Esophagus muscularis mucosa (tissue), 4 donors: ENCODE measurements at regions not wholly inside any gene's neighbourhood (a gene's known extent, or its start where the extent isn't known, plus 50 kb on each side); places are given as distances from the start of the nearest gene placed in this dataset.

Experiments used
- DNase-seq: peaks from one replicate; pipeline ENCODE4 v3.0.0-alpha.2; 2017; ENCODE audit errors: extremely low spot score
- H3K27ac ChIP-seq, 4 donors: fragments of 200-600 bp; sonication (generic); replicated peaks in 1 of 4; 1 replicate in 3 of 4; 2 replicates in 1 of 4; pipeline ENCODE4 v1.5.1; 2016 to 2019; ENCODE audit warnings: mild to moderate bottlenecking in 1 of 4
- H3K27me3 ChIP-seq, 4 donors: fragments of 200-600 bp; sonication (generic); one replicate each; pipeline versions ENCODE4 v1.5.1 to v1.6.0; 2016 to 2019
- H3K36me3 ChIP-seq, 4 donors: fragments of 200-600 bp; sonication (generic); one replicate each; pipeline ENCODE4 v1.5.1; 2016 to 2019
- H3K4me1 ChIP-seq, 4 donors: fragments of 200-600 bp; sonication (generic); one replicate each; pipeline ENCODE4 v1.5.1; 2016 to 2019
- H3K4me3 ChIP-seq, 4 donors: fragments of 200-600 bp; sonication (generic); 1 replicate in 2 of 4; 2 replicates in 2 of 4; pipeline ENCODE4 v1.5.1; 2016 to 2019; ENCODE audit warnings: mild to moderate bottlenecking in 4 of 4, moderate library complexity in 1 of 4
- H3K9me3 ChIP-seq, 4 donors: fragments of 200-600 bp; sonication (generic); 1 replicate in 3 of 4; 2 replicates in 1 of 4; pipeline ENCODE4 v1.5.1; 2016 to 2019
- CTCF ChIP-seq, 3 experiments: fragments of 200-600 bp in 2 of 3; fragments of 450-650 bp in 1 of 3; sonication (generic) in 2 of 3; IDR thresholded peaks; one replicate each; pipeline ENCODE4 v1.5.1; 2017 to 2019; ENCODE audit warnings: antibody characterized with exemption in 3 of 3, mild to moderate bottlenecking in 2 of 3, moderate library complexity in 1 of 3
- EP300 ChIP-seq: sonication (generic); formaldehyde crosslinking; IDR thresholded peaks from one replicate; pipeline ENCODE4 v1.6.1; 2017; ENCODE audit warnings: antibody characterized with exemption
- POLR2A ChIP-seq: fragments of 450-650 bp; IDR thresholded peaks from one replicate; pipeline ENCODE4 v1.6.1; 2017; ENCODE audit warnings: antibody characterized with exemption, moderate library complexity, mild to moderate bottlenecking, low read depth
- POLR2AphosphoS5 ChIP-seq, 2 donors: sonication (generic); formaldehyde crosslinking; IDR thresholded peaks; one replicate each; pipeline ENCODE4 v1.6.1; 2017; ENCODE audit warnings: antibody characterized with exemption in 2 of 2
- WGBS: methylation state at CpG from one replicate; pipeline ENCODE4 v1.1.5; 2018; 5-methylcytosine and 5-hydroxymethylcytosine counted together
- intact Hi-C: fragments of 100-400 bp; cut with DNase I; formaldehyde crosslinking; loops from one replicate; pipeline ENCODE4 v1.15.1; 2023

GRCh38 chr11:45543081-45543480 is 122.3 kb downstream of the CHST1 start:
- intact Hi-C loops, result no loop called here
- H3K9me3 ChIP-seq, result no peaks in the 10 kb centered on the region
- no peak for TF ChIP-seq POLR2A
- no peaks in the 10 kb centered on the region for H3K36me3 ChIP-seq
- DNase-seq, result no peak
- no peak overlapping the region for H3K27ac ChIP-seq
- WGBS, result 94% methylated on average over 2 of the region's 2 CpGs
- H3K27me3 ChIP-seq, result peaks cover 0 to 48% (median 2%) of the 10 kb centered on the region in 4 donors
- peaks cover 0 to 9% (median 3%) of the 10 kb centered on the region in 4 donors for H3K4me1 ChIP-seq
- H3K4me3 ChIP-seq, result no peak overlapping the region

- intact Hi-C loops, result no loop called here
- peaks cover 0 to 14% (median 6%) of the 10 kb centered on the region in 4 donors for H3K4me1 ChIP-seq
- no peaks in the 10 kb centered on the region for H3K9me3 ChIP-seq
- WGBS, result 63% methylated on average over 10 of the region's 10 CpGs
- H3K4me3 ChIP-seq, result no peak overlapping the region
- H3K27me3 ChIP-seq, result peaks cover 0 to 48% (median 2%) of the 10 kb centered on the region in 4 donors
- no peak for DNase-seq
- no peak for TF ChIP-seq CTCF (IDR thresholded peaks at IDR 0.05)
- TF ChIP-seq POLR2A, result no peak
- no peak for TF ChIP-seq POLR2AphosphoS5 (IDR thresholded peaks at IDR 0.05)
- no peak for TF ChIP-seq EP300
- H3K36me3 ChIP-seq, result no peaks in the 10 kb centered on the region
- H3K27ac ChIP-seq, result no peak overlapping the region
These were observed 123.6 kb downstream of the CHST1 start for GRCh38 chr11:45541693-45542434.

- no CpG with 5 or more reads among the region's 2 CpGs for WGBS
- intact Hi-C loops, result no loop called here
- peaks cover 0 to 14% (median 6%) of the 10 kb centered on the region in 4 donors for H3K4me1 ChIP-seq
- no peak overlapping the region for H3K4me3 ChIP-seq
- no peaks in the 10 kb centered on the region for H3K9me3 ChIP-seq
- TF ChIP-seq CTCF (IDR thresholded peaks at IDR 0.05), result no peak
- no peak for TF ChIP-seq POLR2A
- TF ChIP-seq EP300, result no peak
- no peak for TF ChIP-seq POLR2AphosphoS5 (IDR thresholded peaks at IDR 0.05)
- no peaks in the 10 kb centered on the region for H3K36me3 ChIP-seq
- DNase-seq, result no peak
- H3K27me3 ChIP-seq, result peaks cover 0 to 49% (median 2%) of the 10 kb centered on the region in 4 donors
- H3K27ac ChIP-seq, result no peak overlapping the region
These were observed 126.5 kb downstream of the CHST1 start for GRCh38 chr11:45538939-45539338.

GRCh38 chr11:45538363-45538762 is 127.1 kb downstream of the CHST1 start:
- Histone ChIP-seq H3K36me3 (no peaks in the 10 kb centered on the region), H3K4me1 (peaks cover 0 to 14% (median 6%) of the 10 kb centered on the region in 4 donors), H3K9me3 (no peaks in the 10 kb centered on the region), H3K4me3 (no peak overlapping the region), H3K27ac (no peak overlapping the region), H3K27me3 (peaks cover 0 to 46% (median 2%) of the 10 kb centered on the region in 4 donors)
- no peak for TF ChIP-seq POLR2AphosphoS5 (IDR thresholded peaks at IDR 0.05)
- TF ChIP-seq POLR2A, result no peak
- TF ChIP-seq EP300, result no peak
- TF ChIP-seq CTCF (IDR thresholded peaks at IDR 0.05), result peak in 1 of 3 experiments; percentile 17
- intact Hi-C loops, result no loop called here
- WGBS, result 37% methylated on average over 9 of the region's 12 CpGs
- DNase-seq, result no peak

DNA sequence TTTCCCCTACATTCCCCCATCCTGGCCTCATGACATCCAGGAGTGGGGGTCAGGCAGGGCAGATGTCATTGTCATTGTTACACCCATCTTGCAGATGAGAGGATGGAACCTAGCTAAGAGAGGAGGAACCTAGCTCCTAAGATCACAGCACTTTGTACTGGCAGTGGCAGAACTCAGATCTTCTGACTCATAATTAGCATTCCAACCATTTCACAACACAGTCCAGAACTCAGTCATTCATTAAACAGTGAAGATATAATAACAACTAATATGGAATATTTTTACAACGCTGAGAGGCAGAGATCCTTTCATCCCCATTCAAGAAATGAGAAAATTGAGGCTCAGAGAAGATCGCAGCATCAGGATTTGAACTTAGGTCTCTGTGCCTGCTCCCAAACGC is 127.8 kb downstream of the CHST1 start:
- no peak overlapping the region for H3K27ac ChIP-seq

More for the DNA sequence above, 127.8 kb downstream of the CHST1 start:
- intact Hi-C loops, result no loop called here
- peaks cover 0 to 14% (median 6%) of the 10 kb centered on the region in 4 donors for H3K4me1 ChIP-seq
- no peaks in the 10 kb centered on the region for H3K36me3 ChIP-seq
- no peak overlapping the region for H3K4me3 ChIP-seq
- no peak for DNase-seq
- WGBS, result 67% methylated on average over 3 of the region's 3 CpGs
- no peak for TF ChIP-seq POLR2AphosphoS5 (IDR thresholded peaks at IDR 0.05)
- no peak for TF ChIP-seq CTCF (IDR thresholded peaks at IDR 0.05)
- TF ChIP-seq EP300, result no peak
- no peak for TF ChIP-seq POLR2A
- peaks cover 0 to 47% (median 0%) of the 10 kb centered on the region in 4 donors for H3K27me3 ChIP-seq
- H3K9me3 ChIP-seq, result no peaks in the 10 kb centered on the region
